HG03045 (cell line): ENCODE measurements at regions not wholly inside any gene's neighbourhood (a gene's known extent, or its start where the extent isn't known, plus 50 kb on each side); places are given as distances from the start of the nearest gene placed in this dataset.
"Not testable (repeated sequence)": the region's sequence is repeated elsewhere in the genome, so short reads cannot be mapped to it uniquely, and the experiment has no call there.

Experiments used
- ATAC-seq: cut with Tn5 transposase; IDR thresholded peaks from one replicate; pipeline ENCODE4 v1.9.1; 2021; ENCODE audit warnings: mild to moderate bottlenecking, moderate library complexity; ENCODE audit not compliant: unreplicated experiment

DNA sequence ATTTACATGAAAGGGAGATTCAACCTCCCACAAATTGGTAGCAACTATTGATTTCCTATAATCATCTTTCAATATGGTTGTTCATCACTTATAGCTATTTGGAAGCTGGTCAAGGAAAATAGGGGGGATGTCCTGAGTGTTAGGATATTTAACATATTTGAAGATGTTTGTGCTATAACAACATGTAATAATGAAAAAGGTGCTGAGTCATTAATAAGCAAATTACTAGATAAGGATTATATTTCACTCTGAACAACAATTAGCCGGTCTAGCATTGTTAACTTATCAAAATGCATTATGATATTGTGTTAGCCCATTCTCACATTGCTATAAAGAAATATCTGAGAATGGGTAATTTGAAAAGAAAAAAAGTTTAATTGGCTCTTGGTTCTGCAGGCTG, 225.8 kb upstream of the ARPP21 start:
- ATAC-seq, result no peak

GRCh38 chr3:35417080-35417479, 222.2 kb upstream of the ARPP21 start:
- ATAC-seq, result no peak

- ATAC-seq, result no peak
Measured at GRCh38 chr3:35422101-35422500, 217.2 kb upstream of the ARPP21 start.

DNA sequence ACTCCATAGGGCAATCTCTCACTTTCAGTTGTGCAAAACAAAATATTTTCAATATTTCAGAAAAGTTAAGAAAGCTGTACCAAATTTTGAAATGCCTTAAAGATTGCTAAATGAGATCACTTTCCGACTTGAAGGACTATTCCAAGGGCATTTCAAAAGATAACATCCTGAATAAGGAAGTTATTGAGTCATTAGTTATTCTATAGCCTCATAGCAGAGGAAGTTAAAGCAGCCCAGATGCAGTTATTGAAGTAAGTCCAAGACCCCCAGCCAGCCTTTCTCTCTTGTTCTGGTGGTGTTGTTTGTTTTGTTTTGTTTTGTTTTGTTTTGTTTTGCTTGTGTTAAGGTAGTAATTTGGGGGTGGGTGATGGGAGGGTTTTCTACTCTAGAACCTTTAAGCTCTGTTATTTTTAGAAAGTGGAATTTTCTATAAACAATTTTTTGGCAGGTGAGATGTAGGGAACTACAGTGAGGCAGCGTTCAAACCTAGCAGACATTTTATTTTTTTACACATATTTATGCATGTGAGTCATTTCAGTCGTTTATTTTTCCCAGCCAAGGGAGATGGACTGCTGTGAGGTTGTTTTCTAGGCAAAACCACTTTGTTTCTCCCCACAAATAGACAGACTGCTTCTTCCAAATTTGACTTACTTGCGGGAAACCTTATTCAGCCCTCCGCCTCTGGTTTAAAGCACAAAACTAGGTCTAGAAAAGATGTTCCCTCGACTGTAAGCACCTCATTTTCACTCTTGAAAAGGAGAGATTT, 216.3 kb upstream of the ARPP21 start:
- no peak for ATAC-seq

- ATAC-seq, result no peak
Measured at GRCh38 chr3:35426366-35426958, 212.9 kb upstream of the ARPP21 start.

GRCh38 chr3:35437381-35437780, 201.9 kb upstream of the ARPP21 start:
- ATAC-seq, result no peak

DNA sequence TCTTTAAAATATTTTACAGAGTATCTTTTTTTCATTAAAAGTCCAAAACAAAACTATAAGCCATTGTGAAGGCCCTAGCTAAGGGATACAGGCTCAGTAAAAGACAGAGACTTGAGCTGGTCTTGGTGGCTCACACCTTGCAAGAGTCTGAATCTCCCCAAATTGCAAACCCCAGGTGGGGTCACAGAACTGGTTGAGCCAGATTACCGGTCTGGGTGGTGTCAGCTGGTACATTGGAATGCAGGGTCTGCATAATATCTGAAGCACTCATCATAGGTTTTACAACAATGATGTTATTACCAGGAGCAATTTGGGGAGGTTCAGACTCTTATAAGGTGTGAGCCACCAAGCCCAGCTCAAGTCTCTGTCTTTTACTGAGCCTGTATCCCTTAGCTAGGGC, 201.2 kb upstream of the ARPP21 start:
- no peak for ATAC-seq

DNA sequence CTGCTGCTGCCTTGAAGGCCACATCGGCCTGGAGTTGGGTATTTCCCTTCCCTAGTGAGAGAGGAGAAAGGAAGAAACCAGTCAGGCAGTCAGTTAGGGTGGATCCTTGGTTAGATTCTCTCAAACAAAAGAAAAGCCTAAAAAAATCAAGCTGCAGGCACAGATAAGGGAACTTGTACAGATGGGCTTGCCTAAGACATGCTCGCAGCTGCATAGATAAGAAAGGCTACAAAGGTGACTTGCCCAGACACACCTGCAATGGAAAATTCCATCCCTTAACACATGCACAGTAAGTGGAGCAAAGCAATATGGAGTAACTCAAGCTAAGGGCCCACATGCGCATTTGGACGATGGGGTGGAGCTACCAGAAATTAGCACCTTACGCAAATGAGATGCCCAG, 199.7 kb upstream of the ARPP21 start:
- no peak for ATAC-seq

- no peak for ATAC-seq
Measured at GRCh38 chr3:35440826-35441225, 198.5 kb upstream of the ARPP21 start.

DNA sequence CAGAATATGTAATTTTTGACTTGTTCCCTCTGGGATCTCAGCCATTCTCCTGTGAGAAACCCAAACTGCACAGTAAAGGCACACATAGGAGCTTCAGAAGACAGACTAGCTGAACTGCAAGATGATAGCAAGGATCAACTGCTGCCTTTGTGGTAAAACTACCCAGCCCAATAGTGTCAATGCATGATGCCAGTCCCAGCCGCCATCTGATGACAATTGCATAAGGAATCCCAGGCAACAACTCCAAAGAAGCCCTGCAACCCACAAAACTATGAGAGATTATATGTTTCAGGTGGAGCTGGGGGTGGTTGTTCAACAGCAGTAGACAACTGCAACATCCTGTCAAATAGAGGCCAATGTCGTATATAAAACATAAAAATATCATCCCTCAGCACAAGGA, 192.4 kb upstream of the ARPP21 start:
- no peak for ATAC-seq

GRCh38 chr3:35448121-35448520, 191.2 kb upstream of the ARPP21 start:
- no peak for ATAC-seq

DNA sequence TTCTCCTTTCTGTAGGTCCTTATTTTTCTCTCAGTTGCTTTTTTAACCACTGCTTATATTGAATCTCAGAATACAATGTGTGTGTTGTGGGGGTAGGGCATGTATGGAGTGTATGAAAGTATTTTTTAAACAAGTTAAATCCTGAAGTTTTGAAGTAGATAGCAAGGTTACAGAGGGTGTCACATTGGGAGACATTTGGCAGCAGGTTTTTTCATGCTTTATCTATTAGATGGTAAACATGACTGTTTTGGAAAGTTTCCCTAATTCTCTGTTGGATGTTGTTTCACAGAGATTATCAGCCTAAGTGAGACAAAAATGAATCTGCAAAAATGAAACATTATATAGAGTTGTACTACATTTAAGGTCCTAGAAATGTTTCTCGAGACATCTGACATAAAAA, 190.6 kb upstream of the ARPP21 start:
- no peak for ATAC-seq

DNA sequence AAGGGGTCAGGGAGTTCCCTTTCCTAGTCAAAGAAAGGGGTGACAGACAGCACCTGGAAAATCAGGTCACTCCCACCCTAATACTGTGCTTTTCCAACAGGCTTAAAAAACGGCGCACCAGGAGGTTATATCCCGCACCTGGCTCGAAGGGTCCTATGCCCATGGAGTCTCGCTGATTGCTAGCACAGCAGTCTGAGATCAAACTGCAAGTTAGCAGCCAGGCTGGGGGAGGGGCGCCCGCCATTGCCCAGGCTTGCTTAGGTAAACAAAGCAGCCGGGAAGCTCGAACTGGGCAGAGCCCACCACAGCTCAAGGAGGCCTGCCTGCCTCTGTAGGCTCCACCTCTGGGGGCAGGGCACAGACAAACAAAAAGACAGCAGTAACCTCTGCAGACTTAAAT, 184.5 kb upstream of the ARPP21 start:
- ATAC-seq, result not testable (repeated sequence)

DNA sequence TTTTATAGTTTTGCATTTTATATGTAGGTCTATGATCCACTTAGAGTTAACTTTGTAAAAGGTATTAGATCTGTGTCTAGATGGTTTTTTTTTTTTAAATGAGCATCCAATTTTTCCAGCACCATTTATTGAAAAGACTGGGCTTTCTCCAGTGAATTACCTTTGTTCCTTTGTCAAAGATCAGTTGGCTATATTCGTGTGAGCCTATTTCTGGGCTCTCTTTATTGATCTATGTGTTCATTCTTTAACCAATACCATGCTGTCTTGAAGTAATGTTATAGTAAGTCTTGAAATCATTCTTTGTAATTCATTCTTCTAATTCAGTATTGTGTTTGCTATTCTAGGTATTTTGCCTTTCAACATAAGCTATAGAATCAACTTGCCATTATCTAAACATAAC, 165.4 kb upstream of the ARPP21 start:
- ATAC-seq, result no peak

- not testable (repeated sequence) for ATAC-seq
Measured at GRCh38 chr3:35482566-35482965, 156.8 kb upstream of the ARPP21 start.

GRCh38 chr3:35483131-35483530, 156.2 kb upstream of the ARPP21 start:
- ATAC-seq, result no peak

GRCh38 chr3:35484929-35485530, 154.3 kb upstream of the ARPP21 start:
- ATAC-seq, result no peak

GRCh38 chr3:35486295-35486694, 153.0 kb upstream of the ARPP21 start:
- no peak for ATAC-seq

DNA sequence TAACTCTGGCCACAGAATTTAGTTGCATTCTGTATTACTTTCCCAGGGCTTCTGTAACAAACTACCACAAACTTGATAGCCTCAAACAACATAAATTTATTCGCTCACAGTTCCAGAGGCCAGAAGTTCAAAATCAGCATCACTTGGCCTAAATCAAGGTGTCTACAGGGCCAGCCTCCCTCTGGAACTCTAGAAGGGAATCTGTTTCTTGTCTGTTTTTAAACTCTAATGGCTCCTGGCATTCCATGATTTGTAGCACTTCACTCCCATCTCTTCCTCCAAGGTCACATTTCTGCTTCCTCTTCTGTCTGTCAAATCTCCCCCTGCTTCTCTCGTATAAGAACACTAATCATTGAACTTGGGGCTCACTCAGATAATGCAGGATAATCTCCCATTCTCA, 151.9 kb upstream of the ARPP21 start:
- no peak for ATAC-seq

DNA sequence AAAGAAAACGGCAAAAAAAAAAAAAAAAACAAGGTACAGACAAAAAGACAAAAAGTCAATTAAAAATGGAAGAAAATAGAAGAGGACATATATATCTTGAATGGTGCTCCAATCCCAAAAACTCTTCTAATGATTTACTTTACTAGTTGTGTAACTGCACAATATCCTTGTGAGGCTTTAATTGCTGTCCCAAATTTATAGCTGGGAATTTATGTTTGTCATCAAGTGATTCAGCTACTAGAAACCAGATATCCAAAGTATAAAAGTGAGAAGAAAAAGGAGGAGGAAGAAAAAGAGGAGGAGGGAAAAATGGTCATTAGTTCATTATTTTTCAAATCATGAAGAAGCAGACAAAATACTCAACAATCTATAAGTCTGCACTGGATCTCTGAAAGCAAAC, 150.8 kb upstream of the ARPP21 start:
- ATAC-seq, result no peak

- ATAC-seq, result no peak
Measured at GRCh38 chr3:35492841-35493240, 146.5 kb upstream of the ARPP21 start.

GRCh38 chr3:35498506-35499210, 140.7 kb upstream of the ARPP21 start:
- ATAC-seq, result no peak
